Motor neuron (in vitro differentiated cells): ENCODE measurements at regions not wholly inside any gene's neighbourhood (a gene's known extent, or its start where the extent isn't known, plus 50 kb on each side); places are given as distances from the start of the nearest gene placed in this dataset.
"Not testable (repeated sequence)": the region's sequence is repeated elsewhere in the genome, so short reads cannot be mapped to it uniquely, and the experiment has no call there.

Source experiments
- ATAC-seq, 8 experiments: fragments of 200-7000 bp; cut with Tn5 transposase; replicated peaks in 6 of 8; 2 replicates each; pipeline ENCODE4 v1.8.0; 2021; ENCODE audit warnings: mild to moderate bottlenecking in 8 of 8, moderate library complexity in 8 of 8
- H3K27ac ChIP-seq, 2 donors: fragments of 250-450 bp; sonication (Bioruptor Pico); 2 replicates each; pipeline ENCODE4 v1.9.0; 2021; ENCODE audit warnings: antibody characterized with exemption in 2 of 2, mild to moderate bottlenecking in 2 of 2, moderate library complexity in 1 of 2
- H3K4me1 ChIP-seq, 2 donors: fragments of 250-450 bp; sonication (Bioruptor Pico); replicated peaks in 1 of 2; 2 replicates each; pipeline ENCODE4 v1.6.1; 2021; ENCODE audit warnings: antibody characterized with exemption in 2 of 2, mild to moderate bottlenecking in 2 of 2, moderate library complexity in 1 of 2
- H3K4me3 ChIP-seq, 5 donors: fragments of 250-450 bp; sonication (Bioruptor Pico); 2 replicates each; pipeline ENCODE4 v1.9.0; 2021; ENCODE audit warnings: antibody characterized with exemption in 5 of 5, mild to moderate bottlenecking in 5 of 5, moderate library complexity in 4 of 5
- WGBS, 10 experiments: fragments of 450-650 bp; shearing (Covaris generic); methylation state at CpG; one replicate each; pipeline ENCODE4 v1.0.0; 2022; 5-methylcytosine and 5-hydroxymethylcytosine counted together
- in situ Hi-C, 9 experiments: fragments of 400-800 bp; cut with MboI; loops; one replicate each; pipeline ENCODE4 v1.15.0; 2021; ENCODE audit warnings: low sequenced_read_pairs in 9 of 9, low pct_unique_long_range_greater_than_20kb in 2 of 9; ENCODE audit not compliant: unreplicated experiment in 9 of 9

DNA sequence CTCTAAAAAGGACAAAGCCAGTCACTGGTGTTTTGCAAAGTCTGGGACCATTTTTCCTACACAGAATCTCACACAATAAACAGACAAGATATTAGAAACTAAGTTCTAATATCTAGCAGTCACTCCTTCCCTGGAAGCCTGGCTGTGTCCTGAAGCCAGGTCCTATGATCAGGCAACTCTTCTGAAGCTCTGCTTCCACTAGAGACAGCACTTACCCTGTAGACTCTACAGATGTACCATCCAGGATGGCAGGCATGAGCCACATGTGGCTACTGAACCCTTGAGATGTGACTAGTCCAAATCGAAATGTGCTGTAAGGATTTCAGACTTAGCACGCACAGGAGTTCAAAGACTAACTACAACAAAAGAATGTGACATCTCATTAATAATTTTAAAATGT, 110.3 kb upstream of the NBPF9 start:
- in situ Hi-C loops, H3K4me3 ChIP-seq, ATAC-seq, H3K27ac ChIP-seq, H3K4me1 ChIP-seq: not testable (repeated sequence)
- no CpG with 5 or more reads among the region's 2 CpGs for WGBS, 10 experiments

DNA sequence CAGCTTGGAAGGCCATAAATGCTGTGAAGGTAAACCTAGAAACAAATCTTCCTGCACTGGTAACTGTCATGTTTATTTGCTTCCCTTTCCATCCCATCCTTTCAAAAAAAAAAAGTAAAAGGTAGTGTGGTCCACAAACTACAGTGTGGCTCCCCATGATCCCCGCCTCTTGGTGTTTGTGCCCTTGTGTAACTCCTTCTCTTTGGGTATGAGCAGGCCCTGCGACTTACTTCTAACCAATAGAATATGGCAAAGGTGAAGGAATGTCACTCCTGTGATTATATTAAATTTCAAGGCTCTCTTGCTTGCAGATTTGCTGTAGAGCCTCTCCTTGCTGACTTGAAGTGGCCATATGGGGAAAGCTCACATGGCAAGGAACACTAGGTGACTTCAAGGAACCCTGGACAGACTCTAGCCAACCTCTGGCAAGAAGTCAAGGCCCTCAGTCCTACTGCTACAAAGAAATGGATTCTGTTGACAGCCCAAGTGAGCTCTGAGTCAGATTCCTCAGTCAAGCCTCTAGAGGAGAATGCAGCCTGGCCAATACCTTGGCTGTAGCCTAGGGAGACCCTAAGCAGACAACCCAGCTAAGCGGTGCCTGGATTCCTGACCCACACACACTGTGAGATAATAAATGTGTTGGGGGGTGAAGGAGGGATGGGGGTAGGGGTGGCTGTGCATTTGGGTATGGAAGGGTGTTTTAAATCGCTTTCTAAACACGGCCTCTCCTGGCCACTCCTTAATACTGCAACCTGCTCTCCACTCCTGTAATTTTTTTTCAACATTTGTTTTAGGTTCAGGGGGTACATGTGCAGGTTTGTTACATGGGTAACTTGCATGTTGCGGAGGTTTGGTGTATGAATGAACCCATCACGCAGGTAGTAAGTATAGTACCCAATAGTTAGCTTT, 115.0 kb upstream of the NBPF9 start:
- H3K4me1 ChIP-seq, H3K27ac ChIP-seq, H3K4me3 ChIP-seq, in situ Hi-C loops: not testable (repeated sequence)
- no CpG with 5 or more reads among the region's 7 CpGs for WGBS, 10 experiments
- peak in 7 of 8 experiments; percentile 26 to 96 (median 38) for ATAC-seq

DNA sequence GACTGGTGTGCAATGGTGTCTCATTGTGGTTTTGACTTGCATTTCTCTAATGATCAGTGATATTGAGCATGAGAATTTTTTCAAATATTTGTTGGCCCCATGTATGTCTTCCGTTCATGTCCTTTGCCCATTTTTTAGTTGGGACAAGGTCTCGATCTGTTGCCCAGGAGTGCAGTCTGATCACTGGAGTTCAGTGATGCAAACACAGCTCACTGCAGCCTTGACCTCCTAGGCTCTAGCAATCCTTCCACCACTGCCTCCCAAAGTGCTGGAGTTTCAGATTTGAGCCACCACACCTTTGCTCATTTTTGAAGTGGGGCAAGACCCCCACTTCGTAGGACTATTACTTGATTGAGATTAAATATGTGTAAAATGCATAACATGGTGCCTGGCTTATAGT, 116.2 kb upstream of the NBPF9 start:
- H3K27ac ChIP-seq, in situ Hi-C loops, H3K4me3 ChIP-seq, ATAC-seq, H3K4me1 ChIP-seq: not testable (repeated sequence)
- WGBS, 10 experiments = no CpG with 5 or more reads among the region's 3 CpGs

DNA sequence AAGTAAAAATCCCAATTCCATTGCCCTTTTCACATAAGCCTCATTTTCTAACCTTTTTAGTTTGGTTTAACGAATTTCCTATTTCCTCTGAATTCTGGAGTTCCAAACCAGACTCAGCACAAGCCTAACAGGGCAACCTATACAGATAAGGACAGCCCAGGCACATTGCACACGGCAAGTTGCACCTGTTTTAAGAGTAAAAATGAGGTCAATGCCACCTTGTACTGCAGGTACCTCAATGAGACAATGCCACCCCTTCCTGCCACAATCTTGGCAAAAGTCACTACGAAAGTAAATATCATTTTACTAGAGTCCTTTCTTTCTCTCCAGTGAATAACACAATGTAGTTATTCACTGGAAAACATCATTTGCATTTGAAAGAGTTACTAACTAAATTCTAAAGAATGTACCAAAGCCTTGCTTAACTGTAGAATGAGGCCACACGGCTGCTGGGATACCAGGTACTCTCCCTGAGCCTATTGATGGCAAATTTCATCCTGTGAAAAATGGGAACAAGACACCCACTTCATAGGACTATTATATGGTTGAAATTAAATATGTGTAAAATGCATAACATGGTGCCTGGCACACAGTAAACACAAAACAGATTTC, 117.2 kb upstream of the NBPF9 start:
- peak in 5 of 8 experiments; percentile 42 to 78 (median 70) for ATAC-seq
- H3K4me1 ChIP-seq, H3K27ac ChIP-seq, in situ Hi-C loops, H3K4me3 ChIP-seq: not testable (repeated sequence)
- WGBS, 10 experiments = no CpG with 5 or more reads among the region's 4 CpGs

DNA sequence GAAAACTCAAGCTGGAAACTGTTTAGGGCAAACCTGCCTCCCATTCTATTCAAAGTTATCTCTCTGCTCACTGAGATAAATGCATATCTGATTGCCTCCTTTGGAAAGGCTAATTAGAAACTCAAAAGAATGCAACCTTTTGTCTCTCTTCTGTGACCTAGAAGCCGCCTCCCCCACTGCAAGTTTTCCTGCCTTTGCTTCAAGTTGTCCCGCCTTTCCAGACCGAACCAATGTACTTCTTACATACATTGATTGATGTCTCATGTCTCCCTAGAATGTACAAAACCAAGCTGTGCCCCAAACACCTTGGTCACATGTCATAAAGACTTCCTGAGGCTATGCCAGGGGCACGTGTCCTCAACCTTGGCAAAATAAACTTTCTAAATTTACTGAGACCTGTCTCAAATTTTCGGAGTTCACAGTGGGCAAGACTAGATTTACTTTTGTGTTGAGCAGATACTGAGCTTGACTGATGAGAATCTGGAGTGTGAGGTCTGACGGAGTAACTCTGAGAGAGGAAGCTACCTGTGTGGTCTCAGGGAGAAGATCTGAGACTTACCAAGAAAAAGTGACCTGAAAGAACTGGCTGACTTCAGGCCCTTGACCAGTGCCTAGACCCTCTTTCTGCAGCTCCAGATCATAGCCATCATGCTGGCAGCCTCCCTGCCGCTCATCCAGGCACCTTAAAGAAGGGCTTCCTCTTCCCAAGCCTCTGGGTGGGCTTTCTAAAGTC, 124.7 kb upstream of the NBPF9 start:
- in situ Hi-C loops, H3K4me1 ChIP-seq, H3K27ac ChIP-seq, H3K4me3 ChIP-seq: not testable (repeated sequence)
- peak in 3 of 8 experiments; percentile 8 to 40 (median 36) for ATAC-seq
- no CpG with 5 or more reads among the region's 7 CpGs for WGBS, 10 experiments

DNA sequence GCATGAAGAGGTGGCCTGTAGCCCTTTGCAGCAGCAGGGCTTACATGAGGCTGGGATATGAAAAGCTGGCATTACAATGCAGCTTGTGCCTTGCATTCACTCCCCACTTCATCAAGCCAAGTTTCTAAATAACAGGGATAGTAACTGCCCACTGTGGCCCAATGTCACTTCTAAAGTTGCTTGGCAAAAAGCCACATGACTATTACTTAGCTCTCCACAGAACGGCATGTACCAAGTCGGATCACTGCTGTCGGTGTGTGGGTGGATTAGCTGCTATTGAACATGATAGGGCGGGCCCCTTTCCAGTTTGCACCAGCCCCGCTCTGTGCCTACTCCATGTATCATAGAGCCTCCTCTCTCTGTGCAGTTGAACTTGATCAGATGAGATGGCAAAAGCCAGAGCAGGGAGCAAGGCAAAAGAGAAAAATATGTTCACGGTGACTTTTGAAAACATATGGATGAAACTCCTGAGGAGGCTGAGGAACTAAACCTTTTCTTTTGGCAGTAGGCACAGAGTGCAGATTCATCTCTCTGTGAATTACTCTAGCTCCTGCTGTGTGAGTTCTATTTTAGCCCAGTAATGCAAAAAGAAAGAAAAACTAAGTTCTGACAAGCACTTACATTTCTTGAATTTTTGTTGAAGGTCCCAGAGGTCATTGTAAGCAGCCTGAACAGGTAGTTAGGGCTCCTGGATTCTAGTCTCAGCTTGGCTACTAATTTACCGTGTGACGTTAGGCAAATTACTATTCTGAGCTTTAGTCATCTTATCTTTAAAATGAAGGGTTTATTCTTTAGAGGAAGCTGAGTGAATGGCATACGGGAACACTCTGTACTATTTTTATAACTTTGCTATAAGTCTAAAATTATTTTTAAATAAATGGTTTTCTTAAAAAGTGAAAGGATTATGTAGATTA, 125.6 kb upstream of the NBPF9 start:
- no CpG with 5 or more reads among the region's 9 CpGs for WGBS, 10 experiments
- H3K4me1 ChIP-seq, in situ Hi-C loops, H3K27ac ChIP-seq, H3K4me3 ChIP-seq: not testable (repeated sequence)
- peak; percentile 84 to 99 (median 89) for ATAC-seq

DNA sequence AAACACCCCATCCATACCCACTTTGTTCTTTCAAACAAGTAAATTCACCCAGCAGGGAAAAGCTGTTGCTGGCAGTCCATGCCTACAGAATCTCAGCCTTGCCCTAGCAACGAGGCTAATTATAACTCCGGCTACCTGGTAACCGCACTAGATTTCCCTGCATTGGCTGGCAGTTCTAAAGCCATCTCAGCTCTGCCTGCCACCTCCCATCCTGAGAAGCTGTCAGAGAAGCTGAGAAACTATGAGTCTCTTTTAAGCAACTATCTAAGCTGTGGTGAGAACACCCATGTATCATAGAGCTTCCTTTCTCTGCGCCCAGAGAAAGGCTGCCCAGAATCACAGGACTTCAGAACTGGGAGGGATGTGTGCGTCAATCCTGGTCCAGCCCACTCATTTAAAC, 126.5 kb upstream of the NBPF9 start:
- whole genome bisulfite sequencing, 10 experiments = no CpG with 5 or more reads among the region's 5 CpGs
- H3K4me1 ChIP-seq, H3K4me3 ChIP-seq, in situ Hi-C loops, H3K27ac ChIP-seq: not testable (repeated sequence)
- ATAC-seq = peak; percentile 32 to 87 (median 76)

DNA sequence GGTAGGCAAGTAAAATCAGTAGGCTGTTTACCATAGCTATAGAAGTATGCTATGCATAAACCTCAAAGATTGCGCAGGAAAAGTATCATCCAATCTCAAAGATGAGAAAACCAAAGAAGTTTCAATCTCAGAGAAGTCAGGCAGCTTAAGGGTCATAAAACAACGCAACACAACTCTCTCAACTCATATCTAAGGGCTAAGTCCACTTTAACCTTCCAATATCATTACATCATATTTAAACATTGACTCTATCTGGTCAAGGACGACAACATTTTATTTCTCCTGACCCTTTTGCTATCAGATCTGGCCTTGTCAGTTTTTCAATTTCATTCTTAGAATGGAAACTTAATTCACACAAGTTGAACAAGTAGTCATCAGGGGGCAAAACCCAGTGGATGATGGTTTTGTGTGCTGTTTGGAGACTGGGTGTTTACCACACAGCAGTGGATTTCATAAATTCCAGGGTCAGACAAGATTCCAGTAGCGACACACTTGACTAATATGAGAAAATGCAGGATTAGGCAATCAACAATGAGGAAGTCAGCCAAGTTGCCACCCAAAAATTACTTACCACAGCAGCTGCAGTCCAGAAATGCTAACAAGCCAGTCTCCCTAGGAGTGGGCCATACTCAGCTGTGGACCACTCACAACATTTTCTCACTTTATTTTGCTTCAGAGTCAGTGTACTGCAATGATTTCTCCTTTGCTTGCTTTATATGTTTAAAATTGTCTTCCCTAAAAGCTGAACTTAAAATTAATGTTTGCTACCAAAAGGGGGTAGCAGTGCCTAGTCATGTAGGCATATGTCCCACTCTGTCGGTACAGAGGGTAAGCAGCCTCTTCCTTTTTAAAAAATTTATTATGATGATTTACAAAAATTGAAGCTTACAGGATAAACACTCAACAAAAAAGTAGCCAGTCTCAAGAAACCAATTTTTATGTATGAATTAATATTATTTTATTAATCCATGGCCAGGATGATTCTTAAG, 131.9 kb upstream of the NBPF9 start:
- peak in 4 of 8 experiments; percentile 15 to 93 (median 83) for ATAC-seq
- in situ Hi-C loops, H3K4me1 ChIP-seq, H3K4me3 ChIP-seq, H3K27ac ChIP-seq: not testable (repeated sequence)
- WGBS, 10 experiments = no CpG with 5 or more reads among the region's 5 CpGs

DNA sequence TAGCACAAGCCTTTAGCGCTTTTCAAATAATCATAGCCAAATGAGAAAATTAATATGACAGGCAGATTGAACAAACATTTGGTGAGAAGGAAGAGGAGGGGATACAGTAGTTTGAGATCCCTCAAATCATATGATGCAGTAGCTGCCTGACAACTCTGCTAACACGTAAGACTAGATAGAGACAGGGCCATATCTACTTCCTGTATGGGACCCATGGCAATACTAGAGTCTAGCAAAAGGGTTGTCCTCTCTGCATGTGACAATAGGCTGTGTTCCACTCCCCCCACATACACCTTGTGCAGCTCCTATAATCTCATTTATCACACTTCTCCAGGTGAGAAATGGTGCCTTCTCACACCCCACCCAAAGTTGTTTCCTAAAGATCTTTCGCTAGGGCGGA, 134.2 kb upstream of the NBPF9 start:
- H3K4me3 ChIP-seq, ATAC-seq, H3K4me1 ChIP-seq, in situ Hi-C loops, H3K27ac ChIP-seq: not testable (repeated sequence)
- no CpG with 5 or more reads among the region's 4 CpGs for WGBS, 10 experiments

DNA sequence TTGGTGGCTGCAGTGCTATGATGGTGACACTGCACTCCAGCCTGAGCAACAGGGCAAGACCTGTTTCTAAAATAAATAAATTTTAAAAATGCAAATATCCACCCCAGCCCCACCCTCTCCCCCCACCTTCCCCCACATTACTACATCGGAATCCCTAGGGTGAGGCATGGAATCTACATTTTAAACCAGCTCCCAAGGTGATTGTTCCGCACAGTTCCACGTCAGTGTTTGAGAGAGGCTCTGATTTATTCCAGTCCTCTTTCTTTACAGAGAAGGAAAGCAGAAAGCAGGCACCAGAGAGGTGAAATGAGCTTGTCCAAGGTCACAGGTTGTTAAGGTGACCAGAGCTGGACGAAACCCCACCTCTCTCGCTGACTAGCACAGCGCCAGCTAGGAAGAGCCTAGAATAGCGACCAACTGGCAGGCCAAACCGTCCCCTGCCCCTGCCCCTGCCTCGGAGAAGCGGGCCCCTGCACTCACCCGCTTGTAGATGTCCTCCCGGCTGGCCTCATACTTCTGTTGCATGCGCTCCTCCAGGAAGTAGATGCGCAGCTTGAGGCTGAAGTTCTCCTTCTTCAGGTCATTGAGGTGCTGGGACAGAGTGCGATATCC, 136.7 kb upstream of the NBPF9 start:
- H3K4me1 ChIP-seq, H3K4me3 ChIP-seq, H3K27ac ChIP-seq, in situ Hi-C loops: not testable (repeated sequence)
- no CpG with 5 or more reads among the region's 15 CpGs for WGBS, 10 experiments
- ATAC-seq = peak in 6 of 8 experiments; percentile 17 to 59 (median 36)

DNA sequence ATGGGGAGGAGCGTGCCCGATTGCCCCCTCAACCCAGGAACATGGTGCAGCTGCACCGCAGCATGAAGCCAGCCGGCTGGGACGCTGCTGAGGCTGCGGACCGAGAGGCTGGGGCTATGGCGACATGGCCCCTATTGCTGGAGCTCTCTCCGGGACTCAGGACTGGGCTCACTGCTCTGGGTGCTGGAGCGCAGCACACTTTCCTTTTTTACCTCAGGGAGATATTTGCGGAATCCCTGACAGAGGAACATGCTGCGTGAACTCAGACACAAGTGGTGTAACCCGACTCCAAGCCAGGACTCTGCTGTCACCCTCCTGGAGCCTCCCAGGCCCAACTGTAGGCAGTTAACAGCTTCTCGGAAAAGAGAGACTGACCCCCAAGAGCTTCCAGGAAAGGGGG, 137.2 kb upstream of the NBPF9 start:
- H3K4me3 ChIP-seq, ATAC-seq, H3K27ac ChIP-seq, H3K4me1 ChIP-seq, in situ Hi-C loops: not testable (repeated sequence)
- WGBS, 10 experiments = no CpG with 5 or more reads among the region's 14 CpGs
